ENCODE measurements at regions not wholly inside any gene's neighbourhood (a gene's known extent, or its start where the extent isn't known, plus 50 kb on each side); places are given as distances from the start of the nearest gene placed in this dataset.
"Not testable (repeated sequence)": the region's sequence is repeated elsewhere in the genome, so short reads cannot be mapped to it uniquely, and the experiment has no call there.

GRCh38 chr10:45056806-45057205 is 56.1 kb downstream of the ZNF22 start:
- H3K27ac ChIP-seq (replicated peaks); H3K27me3 ChIP-seq (ENCODE audit: insufficient read depth, poor library complexity, severe bottlenecking); H3K4me3 ChIP-seq (replicated peaks; ENCODE audit: insufficient read depth, low read length); DNase-seq (ENCODE audit: low read depth in 1 of 2, low spot score in 1 of 2): not testable (repeated sequence)

DNA sequence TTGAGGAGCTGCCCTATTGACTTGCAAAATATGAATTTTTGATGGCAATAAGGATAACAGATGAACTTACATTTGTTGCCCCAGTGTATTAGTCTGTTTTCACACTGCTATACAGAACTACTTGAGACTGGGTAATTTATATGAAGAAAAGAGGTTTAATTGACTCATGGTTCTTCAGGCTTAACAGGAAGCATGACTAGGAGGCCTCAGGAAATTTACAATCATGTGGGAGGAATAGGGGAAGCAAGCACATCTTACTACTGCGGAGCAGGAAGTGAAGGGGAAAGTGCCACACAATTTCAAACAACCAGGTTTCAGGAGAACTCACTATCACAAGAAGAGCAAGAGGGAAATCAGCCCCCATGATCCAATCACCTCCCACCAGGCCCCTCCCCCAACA is 57.9 kb downstream of the ZNF22 start:
- peak; percentile 21; the same call in 1 of the 2 replicates for TF ChIP-seq SPI1 (IDR thresholded peaks at IDR 0.05; ENCODE audit: borderline replicate concordance, low read depth)
- TF ChIP-seq, protein P1, sequence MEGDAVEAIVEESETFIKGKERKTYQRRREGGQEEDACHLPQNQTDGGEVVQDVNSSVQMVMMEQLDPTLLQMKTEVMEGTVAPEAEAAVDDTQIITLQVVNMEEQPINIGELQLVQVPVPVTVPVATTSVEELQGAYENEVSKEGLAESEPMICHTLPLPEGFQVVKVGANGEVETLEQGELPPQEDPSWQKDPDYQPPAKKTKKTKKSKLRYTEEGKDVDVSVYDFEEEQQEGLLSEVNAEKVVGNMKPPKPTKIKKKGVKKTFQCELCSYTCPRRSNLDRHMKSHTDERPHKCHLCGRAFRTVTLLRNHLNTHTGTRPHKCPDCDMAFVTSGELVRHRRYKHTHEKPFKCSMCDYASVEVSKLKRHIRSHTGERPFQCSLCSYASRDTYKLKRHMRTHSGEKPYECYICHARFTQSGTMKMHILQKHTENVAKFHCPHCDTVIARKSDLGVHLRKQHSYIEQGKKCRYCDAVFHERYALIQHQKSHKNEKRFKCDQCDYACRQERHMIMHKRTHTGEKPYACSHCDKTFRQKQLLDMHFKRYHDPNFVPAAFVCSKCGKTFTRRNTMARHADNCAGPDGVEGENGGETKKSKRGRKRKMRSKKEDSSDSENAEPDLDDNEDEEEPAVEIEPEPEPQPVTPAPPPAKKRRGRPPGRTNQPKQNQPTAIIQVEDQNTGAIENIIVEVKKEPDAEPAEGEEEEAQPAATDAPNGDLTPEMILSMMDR (IDR thresholded peaks at IDR 0.05; ENCODE audit: insufficient read depth, low read length): no peak
- TF ChIP-seq, protein P2, sequence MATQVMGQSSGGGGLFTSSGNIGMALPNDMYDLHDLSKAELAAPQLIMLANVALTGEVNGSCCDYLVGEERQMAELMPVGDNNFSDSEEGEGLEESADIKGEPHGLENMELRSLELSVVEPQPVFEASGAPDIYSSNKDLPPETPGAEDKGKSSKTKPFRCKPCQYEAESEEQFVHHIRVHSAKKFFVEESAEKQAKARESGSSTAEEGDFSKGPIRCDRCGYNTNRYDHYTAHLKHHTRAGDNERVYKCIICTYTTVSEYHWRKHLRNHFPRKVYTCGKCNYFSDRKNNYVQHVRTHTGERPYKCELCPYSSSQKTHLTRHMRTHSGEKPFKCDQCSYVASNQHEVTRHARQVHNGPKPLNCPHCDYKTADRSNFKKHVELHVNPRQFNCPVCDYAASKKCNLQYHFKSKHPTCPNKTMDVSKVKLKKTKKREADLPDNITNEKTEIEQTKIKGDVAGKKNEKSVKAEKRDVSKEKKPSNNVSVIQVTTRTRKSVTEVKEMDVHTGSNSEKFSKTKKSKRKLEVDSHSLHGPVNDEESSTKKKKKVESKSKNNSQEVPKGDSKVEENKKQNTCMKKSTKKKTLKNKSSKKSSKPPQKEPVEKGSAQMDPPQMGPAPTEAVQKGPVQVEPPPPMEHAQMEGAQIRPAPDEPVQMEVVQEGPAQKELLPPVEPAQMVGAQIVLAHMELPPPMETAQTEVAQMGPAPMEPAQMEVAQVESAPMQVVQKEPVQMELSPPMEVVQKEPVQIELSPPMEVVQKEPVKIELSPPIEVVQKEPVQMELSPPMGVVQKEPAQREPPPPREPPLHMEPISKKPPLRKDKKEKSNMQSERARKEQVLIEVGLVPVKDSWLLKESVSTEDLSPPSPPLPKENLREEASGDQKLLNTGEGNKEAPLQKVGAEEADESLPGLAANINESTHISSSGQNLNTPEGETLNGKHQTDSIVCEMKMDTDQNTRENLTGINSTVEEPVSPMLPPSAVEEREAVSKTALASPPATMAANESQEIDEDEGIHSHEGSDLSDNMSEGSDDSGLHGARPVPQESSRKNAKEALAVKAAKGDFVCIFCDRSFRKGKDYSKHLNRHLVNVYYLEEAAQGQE (IDR thresholded peaks at IDR 0.05; ENCODE audit: insufficient replicate concordance, low read depth): no peak
- Histone ChIP-seq H3K27me3 (ENCODE audit: insufficient read depth, poor library complexity, severe bottlenecking) (no peaks in the 10 kb centered on the region), H3K27ac (replicated peaks) (no peak overlapping the region), H3K4me3 (replicated peaks; ENCODE audit: insufficient read depth, low read length) (no peak overlapping the region)
- peak; percentile 2 to 38 for DNase-seq (ENCODE audit: low read depth in 1 of 2, low spot score in 1 of 2)

- TF ChIP-seq GABPA (IDR thresholded peaks at IDR 0.05; ENCODE audit: low read depth) (no peak), SPI1 (IDR thresholded peaks at IDR 0.05; ENCODE audit: borderline replicate concordance, low read depth) (no peak), POLR2AphosphoS5 (IDR thresholded peaks at IDR 0.05; ENCODE audit: low read depth) (no peak)
- TF ChIP-seq, protein P1 (IDR thresholded peaks at IDR 0.05; ENCODE audit: insufficient read depth, low read length): no peak
- TF ChIP-seq, protein P2 (IDR thresholded peaks at IDR 0.05; ENCODE audit: insufficient replicate concordance, low read depth): no peak
- H3K27me3 ChIP-seq (ENCODE audit: insufficient read depth, poor library complexity, severe bottlenecking): no peaks in the 10 kb centered on the region
- no peak overlapping the region for H3K27ac ChIP-seq (replicated peaks)
- H3K4me3 ChIP-seq (replicated peaks; ENCODE audit: insufficient read depth, low read length): no peak overlapping the region
- no peak for DNase-seq (ENCODE audit: low read depth in 1 of 2, low spot score in 1 of 2)
These were observed 58.4 kb downstream of the ZNF22 start for GRCh38 chr10:45058992-45059561.

DNA sequence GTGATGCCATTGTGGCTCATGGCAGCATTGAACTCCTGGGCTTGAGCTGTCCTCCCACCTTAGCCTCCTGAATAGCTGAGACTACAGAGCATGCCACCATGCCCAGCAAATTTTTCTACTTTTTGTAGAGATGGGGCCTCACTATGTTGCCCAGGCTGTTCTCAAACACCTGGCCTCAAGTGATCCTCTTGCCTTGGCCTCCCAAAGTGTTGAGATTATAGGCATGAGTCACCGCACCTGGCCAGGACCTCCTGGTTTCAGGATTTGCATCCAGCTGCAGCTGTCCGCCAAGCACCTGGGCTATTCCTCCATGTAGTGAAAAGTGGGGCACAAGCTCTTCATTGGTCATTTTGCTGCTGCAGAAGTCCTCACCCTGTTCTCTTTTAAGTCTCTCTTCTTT is 58.9 kb downstream of the ZNF22 start:
- no peak for TF ChIP-seq GABPA (IDR thresholded peaks at IDR 0.05; ENCODE audit: low read depth)
- no peak for DNase-seq (ENCODE audit: low read depth in 1 of 2, low spot score in 1 of 2)
- H3K27me3 ChIP-seq (ENCODE audit: insufficient read depth, poor library complexity, severe bottlenecking): no peaks in the 10 kb centered on the region
- H3K27ac ChIP-seq (replicated peaks): no peak overlapping the region
- H3K4me3 ChIP-seq (replicated peaks; ENCODE audit: insufficient read depth, low read length): no peak overlapping the region

- DNase-seq (ENCODE audit: low read depth in 1 of 2, low spot score in 1 of 2): no peak
- no peak overlapping the region for H3K4me3 ChIP-seq (replicated peaks; ENCODE audit: insufficient read depth, low read length)
- H3K27me3 ChIP-seq (ENCODE audit: insufficient read depth, poor library complexity, severe bottlenecking): no peaks in the 10 kb centered on the region
- TF ChIP-seq POLR2AphosphoS5 (IDR thresholded peaks at IDR 0.05; ENCODE audit: low read depth) (no peak), SPI1 (IDR thresholded peaks at IDR 0.05; ENCODE audit: borderline replicate concordance, low read depth) (no peak), GABPA (IDR thresholded peaks at IDR 0.05; ENCODE audit: low read depth) (no peak)
- TF ChIP-seq, protein P1 (IDR thresholded peaks at IDR 0.05; ENCODE audit: insufficient read depth, low read length): no peak
- TF ChIP-seq, protein P2 (IDR thresholded peaks at IDR 0.05; ENCODE audit: insufficient replicate concordance, low read depth): no peak
- H3K27ac ChIP-seq (replicated peaks): no peak overlapping the region
These were observed 61.3 kb downstream of the ZNF22 start for GRCh38 chr10:45061982-45062381.

All from HL-60 (cell line).